ENCODE measurements at regions not wholly inside any gene's neighbourhood (a gene's known extent, or its start where the extent isn't known, plus 50 kb on each side); places are given as distances from the start of the nearest gene placed in this dataset.

DNA sequence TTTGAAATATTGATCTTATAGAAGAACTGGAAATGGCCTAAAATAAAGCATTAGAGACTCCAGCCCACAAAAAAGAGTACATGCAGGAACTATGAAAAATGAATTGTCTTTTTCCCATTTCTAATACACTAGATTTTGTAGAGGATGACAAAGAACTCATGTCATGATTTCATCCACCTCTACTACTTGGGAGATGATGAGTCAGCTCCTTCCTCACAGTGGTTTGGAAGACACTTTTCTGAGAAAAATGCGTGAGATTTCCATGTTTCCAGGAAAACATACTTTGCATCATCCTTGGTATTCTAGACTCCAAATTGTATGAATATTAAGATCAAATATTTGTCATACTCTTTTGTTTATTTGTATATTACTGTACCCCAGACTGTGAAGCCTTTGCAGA, 500.5 kb downstream of the FAM181B start:
- TF ChIP-seq, protein P1, sequence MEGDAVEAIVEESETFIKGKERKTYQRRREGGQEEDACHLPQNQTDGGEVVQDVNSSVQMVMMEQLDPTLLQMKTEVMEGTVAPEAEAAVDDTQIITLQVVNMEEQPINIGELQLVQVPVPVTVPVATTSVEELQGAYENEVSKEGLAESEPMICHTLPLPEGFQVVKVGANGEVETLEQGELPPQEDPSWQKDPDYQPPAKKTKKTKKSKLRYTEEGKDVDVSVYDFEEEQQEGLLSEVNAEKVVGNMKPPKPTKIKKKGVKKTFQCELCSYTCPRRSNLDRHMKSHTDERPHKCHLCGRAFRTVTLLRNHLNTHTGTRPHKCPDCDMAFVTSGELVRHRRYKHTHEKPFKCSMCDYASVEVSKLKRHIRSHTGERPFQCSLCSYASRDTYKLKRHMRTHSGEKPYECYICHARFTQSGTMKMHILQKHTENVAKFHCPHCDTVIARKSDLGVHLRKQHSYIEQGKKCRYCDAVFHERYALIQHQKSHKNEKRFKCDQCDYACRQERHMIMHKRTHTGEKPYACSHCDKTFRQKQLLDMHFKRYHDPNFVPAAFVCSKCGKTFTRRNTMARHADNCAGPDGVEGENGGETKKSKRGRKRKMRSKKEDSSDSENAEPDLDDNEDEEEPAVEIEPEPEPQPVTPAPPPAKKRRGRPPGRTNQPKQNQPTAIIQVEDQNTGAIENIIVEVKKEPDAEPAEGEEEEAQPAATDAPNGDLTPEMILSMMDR (conservative IDR thresholded peaks at IDR 0.05; ENCODE audit: low read depth, low read length): no peak
- no peak for TF ChIP-seq POLR2A (IDR thresholded peaks at IDR 0.05; ENCODE audit: low read depth, low read length)
- TF ChIP-seq MAZ (IDR thresholded peaks at IDR 0.05; ENCODE audit: borderline replicate concordance, low read depth, low read length): no peak
- peak; percentile 26; the same call in 1 of the 2 replicates for TF ChIP-seq MAFK (IDR thresholded peaks at IDR 0.05; ENCODE audit: low read depth, low read length)
- TF ChIP-seq NFE2L2 (IDR thresholded peaks at IDR 0.05; ENCODE audit: low read depth, low read length): no peak
- TF ChIP-seq FOS (IDR thresholded peaks at IDR 0.05; ENCODE audit: low read depth, low read length): no peak
- no peak for TF ChIP-seq RAD21 (IDR thresholded peaks at IDR 0.05; ENCODE audit: low read length)
- no peak for TF ChIP-seq CEBPB (IDR thresholded peaks at IDR 0.05; ENCODE audit: low read depth, low read length)
- TF ChIP-seq SMC3 (IDR thresholded peaks at IDR 0.05; ENCODE audit: low read depth, low read length): no peak
- TF ChIP-seq MXI1 (IDR thresholded peaks at IDR 0.05; ENCODE audit: borderline replicate concordance, low read depth, low read length): no peak
- TF ChIP-seq CHD1 (IDR thresholded peaks at IDR 0.05; ENCODE audit: low read depth, low read length): no peak
- TF ChIP-seq, protein P2, sequence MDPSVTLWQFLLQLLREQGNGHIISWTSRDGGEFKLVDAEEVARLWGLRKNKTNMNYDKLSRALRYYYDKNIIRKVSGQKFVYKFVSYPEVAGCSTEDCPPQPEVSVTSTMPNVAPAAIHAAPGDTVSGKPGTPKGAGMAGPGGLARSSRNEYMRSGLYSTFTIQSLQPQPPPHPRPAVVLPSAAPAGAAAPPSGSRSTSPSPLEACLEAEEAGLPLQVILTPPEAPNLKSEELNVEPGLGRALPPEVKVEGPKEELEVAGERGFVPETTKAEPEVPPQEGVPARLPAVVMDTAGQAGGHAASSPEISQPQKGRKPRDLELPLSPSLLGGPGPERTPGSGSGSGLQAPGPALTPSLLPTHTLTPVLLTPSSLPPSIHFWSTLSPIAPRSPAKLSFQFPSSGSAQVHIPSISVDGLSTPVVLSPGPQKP (IDR thresholded peaks at IDR 0.05; ENCODE audit: borderline replicate concordance, low read depth, low read length): no peak
- TF ChIP-seq RFX5 (IDR thresholded peaks at IDR 0.05; ENCODE audit: low read depth, low read length): no peak
- TF ChIP-seq RCOR1 (IDR thresholded peaks at IDR 0.05; ENCODE audit: insufficient replicate concordance, low read length): no peak
